H1 (cell line): ENCODE measurements at regions not wholly inside any gene's neighbourhood (a gene's known extent, or its start where the extent isn't known, plus 50 kb on each side); places are given as distances from the start of the nearest gene placed in this dataset.

ENCODE experiments used
- CTCF ChIA-PET: fragments of 300-600 bp; sonication (Branson Sonifier 250); formaldehyde crosslinking; loops from one replicate; lab custom pipeline; 2021; ENCODE audit not compliant: partially characterized antibody; lab: Charles Lee
- POLR2A ChIA-PET: fragments of 300-600 bp; sonication (Branson Sonifier 250); formaldehyde crosslinking; loops from one replicate; lab custom pipeline; 2021; ENCODE audit warnings: inconsistent platforms; ENCODE audit not compliant: partially characterized antibody; lab: Charles Lee
- DNase-seq, 2 experiments: peaks; one replicate each; pipeline versions ENCODE4 v3.0.0 to v3.0.0-alpha.2; 2010 to 2022; ENCODE audit warnings: low spot score in 2 of 2, low read depth in 1 of 2, mixed read lengths in 1 of 2
- FAIRE-seq: peaks from 2 replicates; lab custom pipeline; 2011; peaks lifted over from hg19 to GRCh38; lab: Jason Lieb, UNC
- H2AFZ ChIP-seq: 2 replicates; pipeline ENCODE4 v1.8.1; 2012; ENCODE audit warnings: low read length, inconsistent platforms
- H2AK5ac ChIP-seq: 2 replicates; pipeline ENCODE4 v1.6.1; 2013; ENCODE audit warnings: low read depth, low read length
- H2BK120ac ChIP-seq: replicated peaks from 2 replicates; pipeline ENCODE3; 2013; ENCODE audit warnings: low read depth, low read length, inconsistent platforms
- H2BK12ac ChIP-seq: 2 replicates; pipeline ENCODE4 v1.6.1; 2013; ENCODE audit warnings: low read depth, low read length
- H2BK15ac ChIP-seq: 2 replicates; pipeline ENCODE4 v1.6.1; 2013; ENCODE audit warnings: low read length
- H2BK20ac ChIP-seq: 2 replicates; pipeline ENCODE4 v1.6.1; 2013; ENCODE audit warnings: low read length
- H2BK5ac ChIP-seq: 2 replicates; pipeline ENCODE4 v1.6.1; 2013; ENCODE audit warnings: low read depth, low read length
- H3K14ac ChIP-seq: 2 replicates; pipeline ENCODE4 v1.6.1; 2013; ENCODE audit warnings: inconsistent platforms; ENCODE audit not compliant: insufficient read length
- H3K18ac ChIP-seq: 2 replicates; pipeline ENCODE4 v1.6.1; 2013; ENCODE audit warnings: low read length; ENCODE audit errors: extremely low read depth
- H3K23ac ChIP-seq: 2 replicates; pipeline ENCODE4 v1.6.1; 2013; ENCODE audit warnings: inconsistent platforms; ENCODE audit not compliant: insufficient read length
- H3K23me2 ChIP-seq: 2 replicates; pipeline ENCODE4 v1.6.1; 2013; ENCODE audit warnings: low read depth, low read length
- H3K27ac ChIP-seq: 2 replicates; pipeline ENCODE4 v1.6.1; 2011; ENCODE audit warnings: low read depth, low read length, inconsistent platforms
- H3K27me3 ChIP-seq, 4 experiments: replicated peaks in 1 of 4; 1 replicate in 1 of 4; 2 replicates in 3 of 4; pipeline versions ENCODE4 v1.6.1 to v1.8.1; 2011 to 2013; ENCODE audit warnings: low read length in 3 of 4, mild to moderate bottlenecking in 3 of 4, inconsistent platforms in 2 of 4, mixed read lengths in 2 of 4, moderate library complexity in 1 of 4; ENCODE audit not compliant: control insufficient read depth in 3 of 4, insufficient read depth in 3 of 4; ENCODE audit errors: extremely low read depth in 1 of 4
- H3K36me3 ChIP-seq, 4 experiments: 2 replicates each; pipeline versions ENCODE4 v1.6.1 to v1.8.1; 2011 to 2013; ENCODE audit warnings: mild to moderate bottlenecking in 4 of 4, low read length in 3 of 4, moderate library complexity in 2 of 4, control low read depth in 1 of 4, inconsistent platforms in 1 of 4; ENCODE audit not compliant: insufficient read depth in 4 of 4, control insufficient read depth in 2 of 4
- H3K4ac ChIP-seq: replicated peaks from 2 replicates; pipeline ENCODE3; 2013; ENCODE audit warnings: low read length, low read depth, mixed read lengths, inconsistent platforms; ENCODE audit not compliant: insufficient read length
- H3K4me1 ChIP-seq, 4 experiments: replicated peaks in 1 of 4; 1 replicate in 1 of 4; 2 replicates in 3 of 4; pipeline versions ENCODE4 v1.6.1 to v1.8.1; 2011 to 2013; ENCODE audit warnings: low read length in 3 of 4, inconsistent platforms in 2 of 4, mixed read lengths in 1 of 4; ENCODE audit not compliant: insufficient read depth in 4 of 4, control insufficient read depth in 3 of 4
- H3K4me2 ChIP-seq, 2 experiments: 2 replicates each; pipeline versions ENCODE4 v1.6.1 to v1.8.1; 2011 to 2013; ENCODE audit warnings: low read depth in 2 of 2, low read length in 2 of 2, control low read depth in 1 of 2, inconsistent platforms in 1 of 2, mild to moderate bottlenecking in 1 of 2; ENCODE audit not compliant: insufficient read depth in 1 of 2
- H3K4me3 ChIP-seq, 4 experiments: fragments of 200-600, 300-600 bp in 1 of 4; sonication (generic), shearing (Covaris generic), sonication (Bioruptor Twin) in 1 of 4; 2 replicates each; pipeline versions ENCODE4 v1.5.1 to v1.8.1; 2011 to 2016; ENCODE audit warnings: low read length in 4 of 4, low read depth in 3 of 4, control low read depth in 2 of 4, inconsistent platforms in 2 of 4, mild to moderate bottlenecking in 2 of 4, mixed read lengths in 1 of 4, moderate library complexity in 1 of 4; ENCODE audit not compliant: insufficient read depth in 2 of 4; ENCODE audit errors: extremely low read depth in 1 of 4
- H3K56ac ChIP-seq: replicated peaks from 2 replicates; pipeline ENCODE3; 2013; ENCODE audit warnings: low read depth, mild to moderate bottlenecking, mixed read lengths, low read length, inconsistent platforms; ENCODE audit not compliant: insufficient read length
- H3K79me1 ChIP-seq: 2 replicates; pipeline ENCODE4 v1.6.1; 2013; ENCODE audit warnings: low read depth, low read length, control low read depth
- H3K79me2 ChIP-seq, 2 experiments: 2 replicates each; pipeline versions ENCODE4 v1.6.1 to v1.8.1; 2012 to 2013; ENCODE audit warnings: low read length in 2 of 2, mild to moderate bottlenecking in 2 of 2, inconsistent platforms in 1 of 2; ENCODE audit not compliant: insufficient read depth in 2 of 2, control insufficient read depth in 1 of 2
- H3K9ac ChIP-seq, 4 experiments: replicated peaks in 1 of 4; 1 replicate in 1 of 4; 2 replicates in 3 of 4; pipeline versions ENCODE4 v1.6.1 to v1.8.1; 2011 to 2013; ENCODE audit warnings: low read depth in 3 of 4, low read length in 3 of 4, control low read depth in 2 of 4, mild to moderate bottlenecking in 2 of 4, moderate library complexity in 2 of 4, inconsistent platforms in 1 of 4; ENCODE audit errors: extremely low read depth in 1 of 4
- H3K9me3 ChIP-seq, 2 experiments: 2 replicates each; pipeline versions ENCODE4 v1.6.1 to v1.8.1; 2012 to 2013; ENCODE audit warnings: mild to moderate bottlenecking in 2 of 2, moderate library complexity in 2 of 2, control low read depth in 1 of 2, inconsistent platforms in 1 of 2, low read depth in 1 of 2, low read length in 1 of 2, mixed read lengths in 1 of 2; ENCODE audit not compliant: insufficient read depth in 2 of 2
- H4K20me1 ChIP-seq, 2 experiments: replicated peaks in 1 of 2; 2 replicates each; pipeline versions ENCODE3 to v1.8.1; 2011 to 2013; ENCODE audit warnings: inconsistent platforms in 2 of 2, low read length in 2 of 2, mild to moderate bottlenecking in 1 of 2; ENCODE audit not compliant: insufficient read depth in 2 of 2, control insufficient read depth in 1 of 2
- H4K5ac ChIP-seq: 2 replicates; pipeline ENCODE4 v1.6.1; 2013; ENCODE audit warnings: low read length, low read depth, mixed read lengths, inconsistent platforms; ENCODE audit not compliant: insufficient read length
- H4K8ac ChIP-seq: 2 replicates; pipeline ENCODE4 v1.8.0; 2013; ENCODE audit warnings: mild to moderate bottlenecking, moderate library complexity, low read length, inconsistent platforms; ENCODE audit not compliant: insufficient read depth; ENCODE audit errors: extremely low read depth
- H4K91ac ChIP-seq: replicated peaks from 2 replicates; pipeline ENCODE3; 2013; ENCODE audit warnings: low read length, mixed read lengths, inconsistent platforms; ENCODE audit not compliant: insufficient read length
- EGR1 ChIP-seq: IDR thresholded peaks from 2 replicates; pipeline ENCODE4 v1.6.1; 2011; ENCODE audit warnings: low read depth, low read length, borderline replicate concordance
- POLR2AphosphoS5 ChIP-seq: IDR thresholded peaks from 2 replicates; pipeline ENCODE4 v1.6.1; 2011; ENCODE audit warnings: low read depth, low read length
- SIN3A ChIP-seq, 2 experiments: IDR thresholded peaks in 1 of 2; conservative IDR thresholded peaks in 1 of 2; 2 replicates each; pipeline ENCODE4 v1.6.1; 2011 to 2012; ENCODE audit warnings: low read length in 2 of 2, improper control_type of control experiment in 1 of 2, low read depth in 1 of 2, mild to moderate bottlenecking in 1 of 2
- SP1 ChIP-seq: IDR thresholded peaks from 2 replicates; pipeline ENCODE4 v1.6.1; 2011; ENCODE audit warnings: low read depth, low read length
- YY1 ChIP-seq: IDR thresholded peaks from 2 replicates; pipeline ENCODE4 v1.6.1; 2011; ENCODE audit warnings: low read depth, mild to moderate bottlenecking, low read length
- TF ChIP-seq, protein P1 (sequence below): IDR thresholded peaks from 2 replicates; pipeline ENCODE4 v1.6.1; 2011; ENCODE audit warnings: low read length, improper control_type of control experiment

GRCh38 chr12:58268069-58268468 lies 326.7 kb downstream of the ATP23 start:
- H4K5ac ChIP-seq = no peak overlapping the region

More at GRCh38 chr12:58268069-58268468, 326.7 kb downstream of the ATP23 start:
- Histone ChIP-seq H3K4me3 (no peak overlapping the region), H4K20me1 (no peaks in the 10 kb centered on the region), H3K27ac (no peak overlapping the region), H3K9ac (no peak overlapping the region), H3K18ac (no peak overlapping the region), H3K79me1 (no peaks in the 10 kb centered on the region), H3K56ac (no peak overlapping the region), H2BK5ac (no peak overlapping the region), H3K4me2 (no peak overlapping the region), H3K79me2 (no peaks in the 10 kb centered on the region), H2BK20ac (no peak overlapping the region), H2BK120ac (no peak overlapping the region), H2BK15ac (no peak overlapping the region), H3K23me2 (no peaks in the 10 kb centered on the region), H3K4ac (no peak overlapping the region), H3K9me3 (no peaks in the 10 kb centered on the region), H2BK12ac (no peak overlapping the region), H3K36me3 (no peaks in the 10 kb centered on the region), H2AK5ac (no peak overlapping the region), H3K23ac (no peak overlapping the region), H3K14ac (no peak overlapping the region), H3K27me3 (no peaks in the 10 kb centered on the region), H4K8ac (no peak overlapping the region), H4K91ac (no peak overlapping the region), H2AFZ (no peak overlapping the region), H3K4me1 (no peaks in the 10 kb centered on the region)
- FAIRE-seq = no peak
- ChIA-PET POLR2A (no interaction called here), CTCF (interaction anchor here (1.4 kb wide), 1 partner anchor 20 kb away, joined by 3 read pairs; no protein-coding TSS in a partner anchor)
- DNase-seq = no peak
- TF ChIP-seq POLR2AphosphoS5 = no peak
- TF ChIP-seq SP1 = no peak
- TF ChIP-seq EGR1 = no peak
- no peak for TF ChIP-seq YY1
- TF ChIP-seq SIN3A (conservative IDR thresholded peaks at IDR 0.05 in 1 of 2, IDR thresholded peaks at IDR 0.05 in 1 of 2; ENCODE audit: low read depth in 1 of 2, low read length in 2 of 2) = no peak
- TF ChIP-seq, protein P1, sequence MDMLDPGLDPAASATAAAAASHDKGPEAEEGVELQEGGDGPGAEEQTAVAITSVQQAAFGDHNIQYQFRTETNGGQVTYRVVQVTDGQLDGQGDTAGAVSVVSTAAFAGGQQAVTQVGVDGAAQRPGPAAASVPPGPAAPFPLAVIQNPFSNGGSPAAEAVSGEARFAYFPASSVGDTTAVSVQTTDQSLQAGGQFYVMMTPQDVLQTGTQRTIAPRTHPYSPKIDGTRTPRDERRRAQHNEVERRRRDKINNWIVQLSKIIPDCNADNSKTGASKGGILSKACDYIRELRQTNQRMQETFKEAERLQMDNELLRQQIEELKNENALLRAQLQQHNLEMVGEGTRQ = no peak
